Right lobe of liver (tissue), 6 donors: ENCODE measurements at regions not wholly inside any gene's neighbourhood (a gene's known extent, or its start where the extent isn't known, plus 50 kb on each side); places are given as distances from the start of the nearest gene placed in this dataset.

ENCODE experiments used
- ATAC-seq, 4 donors: fragments of 200-7000 bp; cut with Tn5 transposase; one replicate each; pipeline ENCODE4 v1.9.1; 2020; ENCODE audit warnings: mild to moderate bottlenecking in 4 of 4, moderate library complexity in 4 of 4
- DNase-seq, 3 donors: peaks; one replicate each; pipeline ENCODE4 v3.0.0-alpha.2; 2020
- H3K27ac ChIP-seq, 3 donors: fragments of 200-600 bp; one replicate each; pipeline ENCODE4 v1.8.0; 2022
- H3K27me3 ChIP-seq, 2 donors: fragments of 200-600 bp; one replicate each; pipeline ENCODE4 v1.8.0; 2022
- H3K36me3 ChIP-seq, 4 donors: fragments of 200-600 bp; sonication (generic) in 1 of 4; one replicate each; pipeline versions ENCODE4 v1.5.1 to v1.8.0; 2017 to 2022; ENCODE audit warnings: control low read depth in 1 of 4
- H3K4me1 ChIP-seq, 4 donors: fragments of 200-600 bp; sonication (generic) in 1 of 4; one replicate each; pipeline versions ENCODE4 v1.5.1 to v1.8.0; 2017 to 2022; ENCODE audit warnings: control low read depth in 1 of 4
- H3K4me3 ChIP-seq, 3 donors: fragments of 200-600 bp; one replicate each; pipeline ENCODE4 v1.8.0; 2022
- H3K9me3 ChIP-seq, 4 donors: fragments of 200-600 bp; sonication (generic) in 1 of 4; one replicate each; pipeline versions ENCODE4 v1.5.1 to v1.8.0; 2017 to 2022; ENCODE audit warnings: control low read depth in 1 of 4
- CTCF ChIP-seq, 4 donors: fragments of 200-600 bp in 3 of 4; fragments of 450-650 bp in 1 of 4; IDR thresholded peaks; one replicate each; pipeline versions ENCODE4 v1.5.1 to v1.8.0; 2016 to 2022; ENCODE audit warnings: antibody characterized with exemption in 4 of 4, mild to moderate bottlenecking in 2 of 4
- POLR2A ChIP-seq: fragments of 450-650 bp; IDR thresholded peaks from one replicate; pipeline ENCODE4 v1.6.1; 2017; ENCODE audit warnings: antibody characterized with exemption, mild to moderate bottlenecking
- WGBS: methylation state at CpG from one replicate; pipeline ENCODE4 v1.1.6; 2018; ENCODE audit warnings: low coverage, low lambda C conversion rate; ENCODE audit not compliant: insufficient coverage; ENCODE audit errors: missing lambda C conversion rate; 5-methylcytosine and 5-hydroxymethylcytosine counted together
- intact Hi-C, 2 donors: fragments of 100-400 bp; cut with DNase I; formaldehyde crosslinking; loops; one replicate each; pipeline versions ENCODE4 v1.11.2 to v1.14.1; 2022
- donor health status: DM: no; HTN: yes; CAD: no.
- donor health status: DM: no; HTN: no; CAD: no.
- donor health status: DM: no; HTN: no; CAD: no.
- donor health status: DM: no; HTN: yes; CAD: no.
- donor health status: DM: no; HTN: yes; CAD: no.

GRCh38 chr5:87769157-87769556, 356.4 kb upstream of the CCNH start:
- DNase-seq = no peak
- Histone ChIP-seq H3K27me3 (no peaks in the 10 kb centered on the region), H3K36me3 (no peaks in the 10 kb centered on the region), H3K4me3 (no peak overlapping the region), H3K4me1 (no peaks in the 10 kb centered on the region), H3K27ac (no peak overlapping the region), H3K9me3 (no peaks in the 10 kb centered on the region)
- ATAC-seq = no peak
- intact Hi-C loops = no loop called here
- 66% methylated on average over 2 of the region's 2 CpGs for WGBS
- no peak for TF ChIP-seq POLR2A
- no peak for TF ChIP-seq CTCF (IDR thresholded peaks at IDR 0.05)

GRCh38 chr5:87768190-87768589, 355.5 kb upstream of the CCNH start:
- ATAC-seq = no peak
- no peak overlapping the region for H3K27ac ChIP-seq
- intact Hi-C loops = no loop called here
- no peaks in the 10 kb centered on the region for H3K9me3 ChIP-seq
- no peak for TF ChIP-seq CTCF (IDR thresholded peaks at IDR 0.05)
- TF ChIP-seq POLR2A = no peak
- no peak for DNase-seq
- no peaks in the 10 kb centered on the region for H3K27me3 ChIP-seq
- no peak overlapping the region for H3K4me3 ChIP-seq
- WGBS = 72% methylated on average over 2 of the region's 2 CpGs
- H3K36me3 ChIP-seq = no peaks in the 10 kb centered on the region
- H3K4me1 ChIP-seq = no peaks in the 10 kb centered on the region

GRCh38 chr5:87765009-87765408, 352.3 kb upstream of the CCNH start:
- DNase-seq (no peak), ATAC-seq (no peak)
- WGBS = 100% methylated on average over 1 of the region's 5 CpGs
- H3K9me3 ChIP-seq = no peaks in the 10 kb centered on the region
- no peak overlapping the region for H3K27ac ChIP-seq
- no peaks in the 10 kb centered on the region for H3K27me3 ChIP-seq
- no peak overlapping the region for H3K4me3 ChIP-seq
- intact Hi-C loops = no loop called here
- no peaks in the 10 kb centered on the region for H3K4me1 ChIP-seq
- TF ChIP-seq POLR2A (no peak), CTCF (IDR thresholded peaks at IDR 0.05) (no peak)
- no peaks in the 10 kb centered on the region for H3K36me3 ChIP-seq

DNA sequence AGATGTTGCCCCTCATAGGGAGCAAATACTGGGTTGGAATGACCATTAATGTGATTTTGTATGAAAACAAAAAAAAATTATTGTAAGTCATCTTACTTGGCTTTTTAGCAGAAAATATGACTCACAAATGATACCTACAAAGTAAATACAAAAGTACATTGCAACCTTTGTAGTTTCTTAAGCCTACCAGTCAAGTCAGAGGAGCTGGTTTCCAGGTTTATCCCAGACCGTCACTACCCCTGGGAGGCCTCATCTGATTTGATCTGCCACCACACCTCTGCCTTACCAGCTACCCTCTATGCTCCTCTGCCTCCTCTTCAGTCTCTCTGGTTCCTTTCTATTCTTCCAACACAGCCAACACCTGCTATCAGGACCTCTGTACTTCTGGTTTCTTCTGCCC, 349.9 kb upstream of the CCNH start:
- H3K36me3 ChIP-seq = no peaks in the 10 kb centered on the region
- TF ChIP-seq CTCF (IDR thresholded peaks at IDR 0.05) = no peak
- TF ChIP-seq POLR2A = no peak
- DNase-seq (no peak), ATAC-seq (no peak)
- no peaks in the 10 kb centered on the region for H3K4me1 ChIP-seq
- H3K27me3 ChIP-seq = no peaks in the 10 kb centered on the region
- no peaks in the 10 kb centered on the region for H3K9me3 ChIP-seq
- WGBS = 67% methylated on average over 1 of the region's 1 CpG
- intact Hi-C loops = no loop called here
- H3K27ac ChIP-seq = no peak overlapping the region
- H3K4me3 ChIP-seq = no peak overlapping the region

DNA sequence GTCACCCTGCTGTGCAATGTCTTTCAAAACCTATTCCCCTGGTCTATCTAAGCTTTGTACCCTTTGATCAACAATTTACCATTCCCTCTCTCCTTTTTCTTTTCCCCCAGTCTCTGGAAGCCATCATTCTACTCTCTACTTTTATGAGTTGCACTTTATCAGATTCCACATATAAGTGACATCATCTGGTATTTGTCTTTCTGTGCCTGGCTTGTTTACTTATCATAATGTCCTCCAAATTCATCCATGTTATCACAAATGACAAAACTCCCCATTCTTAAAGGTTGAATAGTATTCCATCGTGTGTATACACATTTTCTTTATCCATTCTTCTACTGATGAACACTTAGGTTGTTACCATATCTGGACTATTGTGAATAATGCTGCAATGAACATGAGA, 344.2 kb upstream of the CCNH start:
- ATAC-seq (no peak), DNase-seq (no peak)
- no peaks in the 10 kb centered on the region for H3K27me3 ChIP-seq
- H3K36me3 ChIP-seq = no peaks in the 10 kb centered on the region
- TF ChIP-seq CTCF (IDR thresholded peaks at IDR 0.05) = no peak
- TF ChIP-seq POLR2A = no peak
- no peaks in the 10 kb centered on the region for H3K4me1 ChIP-seq
- intact Hi-C loops = no loop called here
- no peak overlapping the region for H3K27ac ChIP-seq
- no peak overlapping the region for H3K4me3 ChIP-seq
- WGBS = 32% methylated on average over 1 of the region's 1 CpG
- no peaks in the 10 kb centered on the region for H3K9me3 ChIP-seq
